ENCODE measurements at regions not wholly inside any gene's neighbourhood (a gene's known extent, or its start where the extent isn't known, plus 50 kb on each side); places are given as distances from the start of the nearest gene placed in this dataset.

- Histone ChIP-seq H3K36me3 (replicated peaks; ENCODE audit: insufficient read depth, low read length) (no peaks in the 10 kb centered on the region), H3K4me1 (ENCODE audit: low read length) (no peaks in the 10 kb centered on the region), H4K20me1 (ENCODE audit: insufficient read depth, low read length) (no peaks in the 10 kb centered on the region), H3K27me3 (replicated peaks; ENCODE audit: insufficient read depth, low read length) (no peaks in the 10 kb centered on the region), H3K9me3 (replicated peaks; ENCODE audit: insufficient read depth, low read length) (no peaks in the 10 kb centered on the region), H3F3A (ENCODE audit: insufficient read depth, low read length) (no peaks in the 10 kb centered on the region), H3K79me2 (ENCODE audit: low read length) (no peaks in the 10 kb centered on the region), H3K4me2 (ENCODE audit: low read depth, low read length) (no peak overlapping the region), H3K9me2 (replicated peaks; ENCODE audit: insufficient read depth, low read length) (no peaks in the 10 kb centered on the region), H3K4me3 (ENCODE audit: low read length) (no peak overlapping the region), H3K9ac (ENCODE audit: low read length) (no peak overlapping the region), H2AFZ (ENCODE audit: low read length) (no peak overlapping the region), H3K27ac (ENCODE audit: low read length) (no peak overlapping the region)
- DNase-seq: no peak
- no peak for TF ChIP-seq CTCF (IDR thresholded peaks at IDR 0.05; ENCODE audit: low read length)
Measured at GRCh38 chrX:35149517-35149916, 206.9 kb downstream of the FAM47B start.

GRCh38 chrX:35150052-35150451, 207.5 kb downstream of the FAM47B start:
- Histone ChIP-seq H2AFZ (ENCODE audit: low read length) (no peak overlapping the region), H3K27me3 (replicated peaks; ENCODE audit: insufficient read depth, low read length) (no peaks in the 10 kb centered on the region), H3K4me1 (ENCODE audit: low read length) (no peaks in the 10 kb centered on the region), H4K20me1 (ENCODE audit: insufficient read depth, low read length) (no peaks in the 10 kb centered on the region), H3K4me2 (ENCODE audit: low read depth, low read length) (no peak overlapping the region), H3K4me3 (ENCODE audit: low read length) (no peak overlapping the region), H3K9me2 (replicated peaks; ENCODE audit: insufficient read depth, low read length) (no peaks in the 10 kb centered on the region), H3K27ac (ENCODE audit: low read length) (no peak overlapping the region), H3K9me3 (replicated peaks; ENCODE audit: insufficient read depth, low read length) (no peaks in the 10 kb centered on the region), H3F3A (ENCODE audit: insufficient read depth, low read length) (no peaks in the 10 kb centered on the region), H3K79me2 (ENCODE audit: low read length) (no peaks in the 10 kb centered on the region), H3K36me3 (replicated peaks; ENCODE audit: insufficient read depth, low read length) (no peaks in the 10 kb centered on the region), H3K9ac (ENCODE audit: low read length) (no peak overlapping the region)
- TF ChIP-seq EZH2 (optimal IDR thresholded peaks at IDR 0.05; ENCODE audit: low read depth, low read length) (no peak), CTCF (IDR thresholded peaks at IDR 0.05; ENCODE audit: low read length) (no peak), EZH2phosphoT487 (IDR thresholded peaks at IDR 0.05; ENCODE audit: low read length) (no peak)
- no peak for DNase-seq

- Histone ChIP-seq H3K4me1 (ENCODE audit: low read length) (no peaks in the 10 kb centered on the region), H3K79me2 (ENCODE audit: low read length) (no peaks in the 10 kb centered on the region), H2AFZ (ENCODE audit: low read length) (no peak overlapping the region), H3F3A (ENCODE audit: insufficient read depth, low read length) (no peaks in the 10 kb centered on the region), H3K4me2 (ENCODE audit: low read depth, low read length) (no peak overlapping the region), H3K36me3 (replicated peaks; ENCODE audit: insufficient read depth, low read length) (no peaks in the 10 kb centered on the region), H3K4me3 (ENCODE audit: low read length) (no peak overlapping the region), H3K9me3 (replicated peaks; ENCODE audit: insufficient read depth, low read length) (no peaks in the 10 kb centered on the region), H3K27ac (ENCODE audit: low read length) (no peak overlapping the region), H4K20me1 (ENCODE audit: insufficient read depth, low read length) (no peaks in the 10 kb centered on the region), H3K9me2 (replicated peaks; ENCODE audit: insufficient read depth, low read length) (no peaks in the 10 kb centered on the region), H3K9ac (ENCODE audit: low read length) (no peak overlapping the region), H3K27me3 (replicated peaks; ENCODE audit: insufficient read depth, low read length) (no peaks in the 10 kb centered on the region)
- no peak for DNase-seq
- TF ChIP-seq EZH2 (optimal IDR thresholded peaks at IDR 0.05; ENCODE audit: low read depth, low read length) (no peak), EZH2phosphoT487 (IDR thresholded peaks at IDR 0.05; ENCODE audit: low read length) (no peak), CTCF (IDR thresholded peaks at IDR 0.05; ENCODE audit: low read length) (no peak)
Measured at GRCh38 chrX:35150642-35151239, 208.1 kb downstream of the FAM47B start.
